ENCODE measurements at regions not wholly inside any gene's neighbourhood (a gene's known extent, or its start where the extent isn't known, plus 50 kb on each side); places are given as distances from the start of the nearest gene placed in this dataset.

- TF ChIP-seq ATF3 (IDR thresholded peaks at IDR 0.05; ENCODE audit: borderline replicate concordance, extremely low read depth, low read depth, low read length): no peak
Observed at GRCh38 chr5:110099572-110099971, 409.8 kb downstream of the MAN2A1 start (continued).

- Histone ChIP-seq H3K4me2 (ENCODE audit: control insufficient read depth, insufficient read depth) (no peak overlapping the region), H4K20me1 (ENCODE audit: control insufficient read depth, insufficient read depth) (no peaks in the 10 kb centered on the region), H3K4me1 (ENCODE audit: control insufficient read depth, insufficient read depth, low read length) (no peaks in the 10 kb centered on the region), H3K9me3 (replicated peaks; ENCODE audit: control insufficient read depth, insufficient read depth, low read length) (no peaks in the 10 kb centered on the region), H3K9ac (ENCODE audit: control insufficient read depth, insufficient read depth, low read length) (no peak overlapping the region), H3K27ac (ENCODE audit: control insufficient read depth, insufficient read depth) (no peak overlapping the region), H3K27me3 (replicated peaks in 1 of 2; ENCODE audit: control insufficient read depth in 2 of 2, insufficient read depth in 2 of 2, low read length in 1 of 2) (no peaks in the 10 kb centered on the region), H3K79me2 (ENCODE audit: control insufficient read depth, insufficient read depth, low read length) (no peaks in the 10 kb centered on the region), H3K4me3 (no peak overlapping the region), H3K36me3 (ENCODE audit: control insufficient read depth in 2 of 2, insufficient read depth in 2 of 2, low read length in 1 of 2) (no peaks in the 10 kb centered on the region), H2AFZ (ENCODE audit: control insufficient read depth, low read depth, low read length) (no peak overlapping the region)
- FAIRE-seq (no peak), DNase-seq (ENCODE audit: low read depth, low spot score) (no peak), ATAC-seq (no peak)
- SMC1A ChIA-PET (ENCODE audit: uncharacterized antibody, unreplicated experiment): no interaction called here
- CTCF ChIA-PET: no interaction called here
- in situ Hi-C loops (cut with MboI) (no loop called here), intact Hi-C loops (cut with micrococcal nuclease; ENCODE audit: unreplicated experiment) (no loop called here)
- TF ChIP-seq KLF5 (IDR thresholded peaks at IDR 0.05; ENCODE audit: partially characterized antibody) (no peak), CEBPB (IDR thresholded peaks at IDR 0.05; ENCODE audit: borderline replicate concordance in 1 of 2, low read depth in 2 of 2, low read length in 2 of 2) (no peak), CHD2 (IDR thresholded peaks at IDR 0.05; ENCODE audit: borderline replicate concordance, low read depth, low read length) (no peak), ZNF274 (IDR thresholded peaks at IDR 0.05; ENCODE audit: insufficient read depth, insufficient read length) (no peak), STAT3 (IDR thresholded peaks at IDR 0.05; ENCODE audit: low read depth, low read length) (no peak), MAX (IDR thresholded peaks at IDR 0.05; ENCODE audit: low read depth, low read length) (no peak), SP1 (IDR thresholded peaks at IDR 0.05; ENCODE audit: low read depth, low read length) (no peak), IKZF2 (IDR thresholded peaks at IDR 0.05) (no peak), ZBTB33 (IDR thresholded peaks at IDR 0.05) (no peak), IRF5 (IDR thresholded peaks at IDR 0.05; ENCODE audit: borderline replicate concordance) (no peak), ZNF24 (IDR thresholded peaks at IDR 0.05) (no peak)
- BruUV-seq (replicated peaks): no TSS peak
- WGBS (ENCODE audit: insufficient coverage, insufficient replicate concordance, low lambda C conversion rate, missing lambda C conversion rate): 67% methylated on average over 1 of the region's 1 CpG
- RAD21 ChIA-PET (ENCODE audit: unreplicated experiment): no interaction called here
- POLR2A ChIA-PET: no interaction called here
Observed at GRCh38 chr5:110103081-110103480, 413.4 kb downstream of the MAN2A1 start.

Measured in GM12878 (cell line).